Kidney (tissue), 13 donors: ENCODE measurements at regions not wholly inside any gene's neighbourhood (a gene's known extent, or its start where the extent isn't known, plus 50 kb on each side); places are given as distances from the start of the nearest gene placed in this dataset.
"Not testable (repeated sequence)": the region's sequence is repeated elsewhere in the genome, so short reads cannot be mapped to it uniquely, and the experiment has no call there.

ENCODE experiments used
- DNase-seq, 5 donors: peaks; one replicate each; pipeline ENCODE4 v3.0.0-alpha.2; 2013 to 2020
- FAIRE-seq: peaks from 2 replicates; lab custom pipeline; 2012; peaks lifted over from hg19 to GRCh38; lab: Jason Lieb, UNC
- H3K27ac ChIP-seq, 2 donors: one replicate each; pipeline ENCODE4 v1.7.0; 2013; ENCODE audit warnings: low read depth in 2 of 2, low read length in 2 of 2, inconsistent platforms in 1 of 2
- H3K27me3 ChIP-seq: one replicate; pipeline ENCODE4 v1.7.1; 2013; ENCODE audit warnings: low read length, inconsistent platforms; ENCODE audit not compliant: control insufficient read depth, insufficient read depth
- H3K36me3 ChIP-seq, 3 donors: one replicate each; pipeline versions ENCODE4 v1.7.0 to v1.7.1; 2013; ENCODE audit warnings: low read length in 3 of 3, control low read depth in 1 of 3, inconsistent platforms in 1 of 3; ENCODE audit not compliant: insufficient read depth in 3 of 3, control insufficient read depth in 2 of 3
- H3K4me1 ChIP-seq, 3 donors: one replicate each; pipeline versions ENCODE4 v1.7.0 to v1.7.1; 2013; ENCODE audit warnings: low read length in 3 of 3, inconsistent platforms in 1 of 3, low read depth in 1 of 3; ENCODE audit not compliant: control insufficient read depth in 2 of 3, insufficient read depth in 2 of 3
- H3K4me3 ChIP-seq, 3 donors: one replicate each; pipeline versions ENCODE4 v1.7.0 to v1.8.1; 2013; ENCODE audit warnings: low read length in 3 of 3, control low read depth in 1 of 3, inconsistent platforms in 1 of 3
- H3K9ac ChIP-seq, 3 donors: one replicate each; pipeline versions ENCODE4 v1.7.0 to v1.7.1; 2013; ENCODE audit warnings: low read length in 3 of 3, control low read depth in 1 of 3, inconsistent platforms in 1 of 3
- H3K9me3 ChIP-seq, 3 donors: one replicate each; pipeline versions ENCODE4 v1.7.0 to v1.7.1; 2013; ENCODE audit warnings: low read length in 3 of 3, control low read depth in 1 of 3, inconsistent platforms in 1 of 3; ENCODE audit not compliant: control insufficient read depth in 2 of 3, insufficient read depth in 1 of 3
- CTCF ChIP-seq: IDR thresholded peaks from 3 replicates; pipeline ENCODE4 v1.5.1; 2012; ENCODE audit warnings: mild to moderate bottlenecking, moderate library complexity, borderline replicate concordance; ENCODE audit not compliant: insufficient read depth; ENCODE audit errors: extremely low read depth
- intact Hi-C: fragments of 100-400 bp; cut with DNase I; formaldehyde crosslinking; loops from one replicate; pipeline ENCODE4 v1.11.1; 2022
- donor health status: control.
- donor health status: control.
- donor health status: control.
- donor health status: control.
- donor health status: control.
- donor health status: DM: yes; HTN: yes; CAD: no.
- donor health status: Normal renal cell carcinoma (clear cell type).

GRCh38 chrX:86946569-86946968 lies 571.0 kb upstream of the KLHL4 start:
- Histone ChIP-seq H3K4me1 (no peaks in the 10 kb centered on the region), H3K36me3 (no peaks in the 10 kb centered on the region), H3K9me3 (no peaks in the 10 kb centered on the region), H3K27ac (no peak overlapping the region), H3K27me3 (no peaks in the 10 kb centered on the region), H3K4me3 (no peak overlapping the region), H3K9ac (no peak overlapping the region)
- DNase-seq = peak in 3 of 5 donors; percentile 35 to 77 (median 63)
- TF ChIP-seq CTCF = peak; percentile 63
- peak; percentile 99 for FAIRE-seq
- intact Hi-C loops = no loop called here

GRCh38 chrX:86964321-86964720 lies 553.3 kb upstream of the KLHL4 start:
- Histone ChIP-seq H3K4me3 (no peak overlapping the region), H3K27ac (no peak overlapping the region), H3K36me3 (no peaks in the 10 kb centered on the region), H3K27me3 (no peaks in the 10 kb centered on the region), H3K9me3 (no peaks in the 10 kb centered on the region), H3K4me1 (no peaks in the 10 kb centered on the region), H3K9ac (no peak overlapping the region)
- FAIRE-seq (no peak), DNase-seq (no peak)
- no peak for TF ChIP-seq CTCF
- intact Hi-C loops = no loop called here

- H3K27ac ChIP-seq = no peak overlapping the region
- TF ChIP-seq CTCF = no peak
- no peaks in the 10 kb centered on the region for H3K36me3 ChIP-seq
- intact Hi-C loops = no loop called here
- H3K9me3 ChIP-seq = no peaks in the 10 kb centered on the region
- DNase-seq (no peak), FAIRE-seq (no peak)
- no peaks in the 10 kb centered on the region for H3K4me1 ChIP-seq
- no peaks in the 10 kb centered on the region for H3K27me3 ChIP-seq
- no peak overlapping the region for H3K9ac ChIP-seq
- no peak overlapping the region for H3K4me3 ChIP-seq
These were observed 536.2 kb upstream of the KLHL4 start for GRCh38 chrX:86981326-86981879.

GRCh38 chrX:86987351-86987750 lies 530.3 kb upstream of the KLHL4 start:
- FAIRE-seq = not testable (repeated sequence)

More at GRCh38 chrX:86987351-86987750, 530.3 kb upstream of the KLHL4 start:
- intact Hi-C loops, H3K27ac ChIP-seq, H3K4me1 ChIP-seq, H3K27me3 ChIP-seq, DNase-seq, H3K36me3 ChIP-seq, H3K4me3 ChIP-seq, H3K9me3 ChIP-seq, H3K9ac ChIP-seq: not testable (repeated sequence)
